ENCODE measurements at regions not wholly inside any gene's neighbourhood (a gene's known extent, or its start where the extent isn't known, plus 50 kb on each side); places are given as distances from the start of the nearest gene placed in this dataset.

DNA sequence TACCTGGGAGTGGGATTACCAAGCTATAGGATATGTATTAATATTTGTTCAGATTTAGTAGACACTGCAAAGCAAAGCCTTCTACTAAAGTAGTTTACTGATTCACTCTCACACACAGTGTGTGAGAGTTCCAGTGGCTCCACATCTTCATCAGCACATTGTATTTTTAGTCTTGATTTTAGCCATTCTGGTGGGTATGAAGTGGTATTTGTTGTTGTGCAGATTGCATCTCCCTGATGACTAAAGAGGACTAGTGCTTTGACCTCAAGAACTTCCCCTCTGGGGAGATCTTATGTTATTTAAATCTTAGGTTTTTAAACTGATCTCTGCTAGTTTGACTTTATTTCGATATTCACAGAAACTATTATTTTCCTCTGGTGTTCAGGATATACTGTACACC is 479.7 kb upstream of the RGS6 start:
- TF ChIP-seq, protein P1, sequence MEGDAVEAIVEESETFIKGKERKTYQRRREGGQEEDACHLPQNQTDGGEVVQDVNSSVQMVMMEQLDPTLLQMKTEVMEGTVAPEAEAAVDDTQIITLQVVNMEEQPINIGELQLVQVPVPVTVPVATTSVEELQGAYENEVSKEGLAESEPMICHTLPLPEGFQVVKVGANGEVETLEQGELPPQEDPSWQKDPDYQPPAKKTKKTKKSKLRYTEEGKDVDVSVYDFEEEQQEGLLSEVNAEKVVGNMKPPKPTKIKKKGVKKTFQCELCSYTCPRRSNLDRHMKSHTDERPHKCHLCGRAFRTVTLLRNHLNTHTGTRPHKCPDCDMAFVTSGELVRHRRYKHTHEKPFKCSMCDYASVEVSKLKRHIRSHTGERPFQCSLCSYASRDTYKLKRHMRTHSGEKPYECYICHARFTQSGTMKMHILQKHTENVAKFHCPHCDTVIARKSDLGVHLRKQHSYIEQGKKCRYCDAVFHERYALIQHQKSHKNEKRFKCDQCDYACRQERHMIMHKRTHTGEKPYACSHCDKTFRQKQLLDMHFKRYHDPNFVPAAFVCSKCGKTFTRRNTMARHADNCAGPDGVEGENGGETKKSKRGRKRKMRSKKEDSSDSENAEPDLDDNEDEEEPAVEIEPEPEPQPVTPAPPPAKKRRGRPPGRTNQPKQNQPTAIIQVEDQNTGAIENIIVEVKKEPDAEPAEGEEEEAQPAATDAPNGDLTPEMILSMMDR (IDR thresholded peaks at IDR 0.05 in 8 of 11, conservative IDR thresholded peaks at IDR 0.05 in 3 of 11) = no peak
- TF ChIP-seq POLR2A (IDR thresholded peaks at IDR 0.05) (no peak), POLR2AphosphoS5 (IDR thresholded peaks at IDR 0.05) (no peak)
